Hepatocyte (in vitro differentiated cells): ENCODE measurements at regions not wholly inside any gene's neighbourhood (a gene's known extent, or its start where the extent isn't known, plus 50 kb on each side); places are given as distances from the start of the nearest gene placed in this dataset.

Experiments
- EZH2 ChIP-seq: fragments of 200-600 bp; sonication (generic); IDR thresholded peaks from 2 replicates; pipeline ENCODE4 v1.6.1; 2016; ENCODE audit warnings: antibody characterized with exemption, mild to moderate bottlenecking, borderline replicate concordance
- TF ChIP-seq, protein P1 (sequence below): fragments of 200-600 bp; sonication (generic); IDR thresholded peaks from 2 replicates; pipeline ENCODE4 v1.5.1; 2016; ENCODE audit warnings: antibody characterized with exemption, mild to moderate bottlenecking; ENCODE audit not compliant: poor library complexity

DNA sequence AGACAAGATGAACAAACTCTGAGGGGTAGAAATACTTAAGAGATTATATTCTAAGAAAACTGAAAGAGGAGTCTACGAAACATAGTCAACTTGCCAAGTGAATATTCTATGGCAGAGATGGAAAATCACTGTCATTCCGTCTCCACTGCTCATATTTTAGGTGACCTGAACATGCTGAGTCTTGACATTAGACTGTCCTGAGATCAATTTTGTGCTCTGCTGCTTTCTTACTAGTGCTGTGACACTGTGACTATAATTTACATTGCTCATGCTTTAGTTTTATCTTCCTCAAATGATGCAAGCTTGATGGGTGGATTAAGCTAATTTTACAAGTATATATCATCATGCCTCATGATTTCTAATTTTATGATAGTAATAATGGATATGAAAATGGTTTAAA, 228.2 kb upstream of the LRFN5 start:
- TF ChIP-seq, protein P1, sequence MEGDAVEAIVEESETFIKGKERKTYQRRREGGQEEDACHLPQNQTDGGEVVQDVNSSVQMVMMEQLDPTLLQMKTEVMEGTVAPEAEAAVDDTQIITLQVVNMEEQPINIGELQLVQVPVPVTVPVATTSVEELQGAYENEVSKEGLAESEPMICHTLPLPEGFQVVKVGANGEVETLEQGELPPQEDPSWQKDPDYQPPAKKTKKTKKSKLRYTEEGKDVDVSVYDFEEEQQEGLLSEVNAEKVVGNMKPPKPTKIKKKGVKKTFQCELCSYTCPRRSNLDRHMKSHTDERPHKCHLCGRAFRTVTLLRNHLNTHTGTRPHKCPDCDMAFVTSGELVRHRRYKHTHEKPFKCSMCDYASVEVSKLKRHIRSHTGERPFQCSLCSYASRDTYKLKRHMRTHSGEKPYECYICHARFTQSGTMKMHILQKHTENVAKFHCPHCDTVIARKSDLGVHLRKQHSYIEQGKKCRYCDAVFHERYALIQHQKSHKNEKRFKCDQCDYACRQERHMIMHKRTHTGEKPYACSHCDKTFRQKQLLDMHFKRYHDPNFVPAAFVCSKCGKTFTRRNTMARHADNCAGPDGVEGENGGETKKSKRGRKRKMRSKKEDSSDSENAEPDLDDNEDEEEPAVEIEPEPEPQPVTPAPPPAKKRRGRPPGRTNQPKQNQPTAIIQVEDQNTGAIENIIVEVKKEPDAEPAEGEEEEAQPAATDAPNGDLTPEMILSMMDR: no peak
- no peak for TF ChIP-seq EZH2
